ENCODE measurements at regions not wholly inside any gene's neighbourhood (a gene's known extent, or its start where the extent isn't known, plus 50 kb on each side); places are given as distances from the start of the nearest gene placed in this dataset.

- Histone ChIP-seq H3K4me1 (peaks cover 0 to 36% (median 29%) of the 10 kb centered on the region in 4 donors), H3K4me3 (no peak overlapping the region), H3K9me3 (no peaks in the 10 kb centered on the region), H3K36me3 (no peaks in the 10 kb centered on the region), H3K27ac (replicated peaks in 1 of 4) (no peak overlapping the region), H3K27me3 (no peaks in the 10 kb centered on the region)
- intact Hi-C loops (cut with DNase I) = no loop called here
- 82% methylated on average over 4 of the region's 4 CpGs for WGBS
- TF ChIP-seq POLR2A (IDR thresholded peaks at IDR 0.05; ENCODE audit: low read depth) = no peak
- TF ChIP-seq POLR2AphosphoS5 (IDR thresholded peaks at IDR 0.05) = no peak
- TF ChIP-seq EP300 (IDR thresholded peaks at IDR 0.05) = no peak
- TF ChIP-seq, protein P1, sequence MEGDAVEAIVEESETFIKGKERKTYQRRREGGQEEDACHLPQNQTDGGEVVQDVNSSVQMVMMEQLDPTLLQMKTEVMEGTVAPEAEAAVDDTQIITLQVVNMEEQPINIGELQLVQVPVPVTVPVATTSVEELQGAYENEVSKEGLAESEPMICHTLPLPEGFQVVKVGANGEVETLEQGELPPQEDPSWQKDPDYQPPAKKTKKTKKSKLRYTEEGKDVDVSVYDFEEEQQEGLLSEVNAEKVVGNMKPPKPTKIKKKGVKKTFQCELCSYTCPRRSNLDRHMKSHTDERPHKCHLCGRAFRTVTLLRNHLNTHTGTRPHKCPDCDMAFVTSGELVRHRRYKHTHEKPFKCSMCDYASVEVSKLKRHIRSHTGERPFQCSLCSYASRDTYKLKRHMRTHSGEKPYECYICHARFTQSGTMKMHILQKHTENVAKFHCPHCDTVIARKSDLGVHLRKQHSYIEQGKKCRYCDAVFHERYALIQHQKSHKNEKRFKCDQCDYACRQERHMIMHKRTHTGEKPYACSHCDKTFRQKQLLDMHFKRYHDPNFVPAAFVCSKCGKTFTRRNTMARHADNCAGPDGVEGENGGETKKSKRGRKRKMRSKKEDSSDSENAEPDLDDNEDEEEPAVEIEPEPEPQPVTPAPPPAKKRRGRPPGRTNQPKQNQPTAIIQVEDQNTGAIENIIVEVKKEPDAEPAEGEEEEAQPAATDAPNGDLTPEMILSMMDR (IDR thresholded peaks at IDR 0.05) = no peak
- DNase-seq (ENCODE audit: extremely low spot score) = no peak
Observed at GRCh38 chr2:151029406-151030157, 232.1 kb downstream of the RBM43 start.

- TF ChIP-seq, protein P1 (IDR thresholded peaks at IDR 0.05) = no peak
- TF ChIP-seq POLR2AphosphoS5 (IDR thresholded peaks at IDR 0.05) (no peak), EP300 (IDR thresholded peaks at IDR 0.05) (no peak), POLR2A (IDR thresholded peaks at IDR 0.05; ENCODE audit: low read depth) (no peak)
- peaks cover 0 to 35% (median 29%) of the 10 kb centered on the region in 4 donors for H3K4me1 ChIP-seq
- H3K27ac ChIP-seq (replicated peaks in 1 of 4) = no peak overlapping the region
- no peak overlapping the region for H3K4me3 ChIP-seq
- H3K36me3 ChIP-seq = no peaks in the 10 kb centered on the region
- intact Hi-C loops (cut with DNase I) = no loop called here
- DNase-seq (ENCODE audit: extremely low spot score) = no peak
- no peaks in the 10 kb centered on the region for H3K9me3 ChIP-seq
- H3K27me3 ChIP-seq = no peaks in the 10 kb centered on the region
Observed at GRCh38 chr2:151028691-151029176, 232.9 kb downstream of the RBM43 start.

- Histone ChIP-seq H3K27ac (replicated peaks in 1 of 4) (no peak overlapping the region), H3K9me3 (no peaks in the 10 kb centered on the region), H3K4me1 (peaks cover 0 to 27% (median 22%) of the 10 kb centered on the region in 4 donors), H3K4me3 (no peak overlapping the region), H3K36me3 (no peaks in the 10 kb centered on the region), H3K27me3 (no peaks in the 10 kb centered on the region)
- TF ChIP-seq, protein P1 (IDR thresholded peaks at IDR 0.05) = no peak
- TF ChIP-seq EP300 (IDR thresholded peaks at IDR 0.05) (no peak), POLR2A (IDR thresholded peaks at IDR 0.05; ENCODE audit: low read depth) (no peak), POLR2AphosphoS5 (IDR thresholded peaks at IDR 0.05) (peak in 1 of 2 donors; percentile 12)
- no peak for DNase-seq (ENCODE audit: extremely low spot score)
- intact Hi-C loops (cut with DNase I) = no loop called here
- WGBS = 55% methylated on average over 6 of the region's 6 CpGs
Observed at GRCh38 chr2:151027151-151027550, 234.5 kb downstream of the RBM43 start.

DNA sequence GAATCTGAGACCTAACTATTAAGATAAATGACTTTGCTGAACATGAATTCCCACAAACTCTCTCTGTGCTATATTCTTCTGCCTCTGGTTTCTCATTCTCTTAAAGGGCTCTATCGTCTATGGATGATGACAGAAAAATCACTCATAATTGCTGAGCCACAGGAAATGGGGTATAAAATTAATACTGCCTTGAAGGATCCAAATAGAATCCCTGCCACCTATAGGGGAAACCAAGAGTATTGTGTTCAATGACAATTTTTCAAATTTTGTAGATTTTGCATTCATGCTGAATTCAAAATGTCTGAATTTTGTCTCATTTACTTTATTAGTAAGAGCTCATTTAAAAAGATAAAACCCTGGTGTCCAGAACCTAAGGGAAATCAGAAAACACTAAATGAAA lies 235.8 kb downstream of the RBM43 start:
- TF ChIP-seq POLR2AphosphoS5 (IDR thresholded peaks at IDR 0.05) (no peak), POLR2A (IDR thresholded peaks at IDR 0.05; ENCODE audit: low read depth) (no peak), EP300 (IDR thresholded peaks at IDR 0.05) (no peak)
- TF ChIP-seq, protein P1 (IDR thresholded peaks at IDR 0.05) = no peak
- Histone ChIP-seq H3K36me3 (no peaks in the 10 kb centered on the region), H3K27ac (replicated peaks in 1 of 4) (no peak overlapping the region), H3K9me3 (no peaks in the 10 kb centered on the region), H3K4me3 (no peak overlapping the region), H3K4me1 (peaks cover 0 to 33% (median 28%) of the 10 kb centered on the region in 4 donors), H3K27me3 (no peaks in the 10 kb centered on the region)
- 80% methylated on average over 1 of the region's 1 CpG for WGBS
- intact Hi-C loops (cut with DNase I) = no loop called here
- DNase-seq (ENCODE audit: extremely low spot score) = no peak

Measured in esophagus muscularis mucosa (tissue), 4 donors.